ENCODE measurements at regions not wholly inside any gene's neighbourhood (a gene's known extent, or its start where the extent isn't known, plus 50 kb on each side); places are given as distances from the start of the nearest gene placed in this dataset.

DNA sequence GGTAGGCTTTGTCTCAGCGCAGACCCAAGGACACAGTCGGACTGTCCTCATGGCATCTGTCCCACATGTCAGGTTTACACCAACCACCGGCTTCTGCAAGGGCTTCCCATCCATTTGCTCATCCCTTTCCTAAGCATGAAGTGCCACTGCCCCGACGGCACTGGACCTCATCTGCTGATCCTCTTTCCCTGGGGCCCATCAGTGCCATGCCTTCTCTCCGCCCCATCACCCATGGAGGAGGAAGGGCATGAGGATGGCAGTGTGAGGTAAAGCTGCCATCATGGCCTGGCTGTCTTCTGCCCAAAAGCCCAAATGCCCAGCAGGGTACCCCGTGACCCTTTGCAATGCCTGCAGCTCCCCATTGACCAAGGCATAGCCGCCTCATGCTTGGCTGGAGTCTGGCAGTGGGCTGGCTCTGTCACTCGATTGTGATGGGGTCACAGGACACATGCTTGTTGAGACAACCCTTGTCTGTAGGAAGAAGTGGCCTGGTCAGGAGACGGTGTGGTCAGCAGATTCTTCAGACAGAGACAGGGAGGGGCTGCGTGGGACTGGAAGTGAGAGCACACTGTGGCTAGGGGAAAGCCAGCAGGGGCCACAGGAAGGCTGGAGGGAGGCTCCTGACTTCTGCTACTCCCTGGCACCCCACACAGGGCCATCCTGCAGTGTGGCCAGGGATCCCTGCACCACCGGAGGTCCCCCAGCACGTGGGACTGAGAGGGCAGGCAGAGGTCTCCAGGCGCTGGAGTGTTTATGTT, 493.7 kb upstream of the HS6ST1 start:
- 88 to 98% methylated on average over 14 of the region's 14 CpGs for WGBS, 2 donors
- TF ChIP-seq, protein P1, sequence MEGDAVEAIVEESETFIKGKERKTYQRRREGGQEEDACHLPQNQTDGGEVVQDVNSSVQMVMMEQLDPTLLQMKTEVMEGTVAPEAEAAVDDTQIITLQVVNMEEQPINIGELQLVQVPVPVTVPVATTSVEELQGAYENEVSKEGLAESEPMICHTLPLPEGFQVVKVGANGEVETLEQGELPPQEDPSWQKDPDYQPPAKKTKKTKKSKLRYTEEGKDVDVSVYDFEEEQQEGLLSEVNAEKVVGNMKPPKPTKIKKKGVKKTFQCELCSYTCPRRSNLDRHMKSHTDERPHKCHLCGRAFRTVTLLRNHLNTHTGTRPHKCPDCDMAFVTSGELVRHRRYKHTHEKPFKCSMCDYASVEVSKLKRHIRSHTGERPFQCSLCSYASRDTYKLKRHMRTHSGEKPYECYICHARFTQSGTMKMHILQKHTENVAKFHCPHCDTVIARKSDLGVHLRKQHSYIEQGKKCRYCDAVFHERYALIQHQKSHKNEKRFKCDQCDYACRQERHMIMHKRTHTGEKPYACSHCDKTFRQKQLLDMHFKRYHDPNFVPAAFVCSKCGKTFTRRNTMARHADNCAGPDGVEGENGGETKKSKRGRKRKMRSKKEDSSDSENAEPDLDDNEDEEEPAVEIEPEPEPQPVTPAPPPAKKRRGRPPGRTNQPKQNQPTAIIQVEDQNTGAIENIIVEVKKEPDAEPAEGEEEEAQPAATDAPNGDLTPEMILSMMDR (IDR thresholded peaks at IDR 0.05) = no peak
- Histone ChIP-seq H3K27ac (no peak overlapping the region), H3K4me1 (no peaks in the 10 kb centered on the region), H3K27me3 (no peaks in the 10 kb centered on the region), H3K9me3 (no peaks in the 10 kb centered on the region), H3K4me3 (no peak overlapping the region), H3K36me3 (no peaks in the 10 kb centered on the region)
- no peak for DNase-seq
- FAIRE-seq = no peak
- intact Hi-C loops (cut with DNase I) = no loop called here
- no peak for ATAC-seq

DNA sequence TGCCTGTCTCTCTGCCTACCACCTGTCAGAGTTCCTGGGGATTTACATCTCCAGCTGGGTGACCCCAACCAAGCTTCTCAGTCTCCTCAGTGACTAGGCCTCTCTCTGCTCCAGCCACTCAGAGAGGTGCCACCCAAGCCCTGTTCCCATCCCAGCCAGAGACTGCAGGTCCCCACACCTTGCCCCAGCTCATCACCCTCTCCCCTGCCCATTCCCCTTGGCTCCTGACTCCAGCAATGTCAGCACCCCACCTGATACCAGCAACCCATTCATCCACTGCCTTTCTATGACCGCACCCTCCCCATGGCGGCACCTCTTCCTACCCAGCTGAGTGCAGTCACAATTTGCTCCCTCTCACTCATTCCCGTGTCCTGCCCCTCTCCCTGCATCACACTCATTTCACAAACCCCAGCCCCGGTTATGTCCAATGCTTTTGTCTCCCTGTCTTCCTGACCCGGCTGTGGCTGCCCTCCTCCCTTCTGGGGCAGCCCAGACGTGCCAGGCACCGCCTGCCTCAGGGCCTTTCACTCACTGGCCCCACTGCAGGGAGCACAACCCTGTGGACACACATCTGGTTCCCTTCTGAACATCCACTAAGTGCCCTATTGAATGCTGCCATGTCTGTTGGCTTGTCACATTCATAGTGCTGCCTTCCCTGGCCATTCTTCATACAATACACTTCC, 494.8 kb upstream of the HS6ST1 start:
- DNase-seq (no peak), ATAC-seq (no peak), FAIRE-seq (no peak)
- Histone ChIP-seq H3K27ac (no peak overlapping the region), H3K36me3 (no peaks in the 10 kb centered on the region), H3K4me3 (no peak overlapping the region), H3K9me3 (no peaks in the 10 kb centered on the region), H3K27me3 (no peaks in the 10 kb centered on the region), H3K4me1 (no peaks in the 10 kb centered on the region)
- TF ChIP-seq, protein P1 (IDR thresholded peaks at IDR 0.05) = no peak
- 74 to 76% methylated on average over 7 of the region's 7 CpGs for WGBS, 2 donors
- intact Hi-C loops (cut with DNase I) = no loop called here

DNA sequence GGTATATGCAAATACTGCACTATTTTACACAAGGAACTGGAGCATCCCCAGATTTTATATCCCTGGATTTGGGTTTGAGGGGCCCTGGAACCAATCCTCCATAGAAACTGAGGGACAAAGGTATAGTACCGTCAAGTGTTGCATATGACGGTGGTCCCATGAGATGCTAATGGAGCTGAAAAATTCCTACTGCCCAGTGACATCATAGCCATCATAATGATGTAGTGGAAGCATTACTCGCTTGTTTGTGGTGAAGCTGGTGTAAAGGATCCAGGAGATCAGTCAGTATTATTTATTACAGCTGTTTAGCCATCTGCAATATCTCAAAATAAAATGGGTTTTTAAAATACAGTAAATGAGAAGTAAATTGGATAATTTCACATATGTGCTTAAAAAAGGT, 496.6 kb upstream of the HS6ST1 start:
- Histone ChIP-seq H3K27me3 (no peaks in the 10 kb centered on the region), H3K27ac (no peak overlapping the region), H3K9me3 (no peaks in the 10 kb centered on the region), H3K4me3 (no peak overlapping the region), H3K36me3 (no peaks in the 10 kb centered on the region), H3K4me1 (no peaks in the 10 kb centered on the region)
- TF ChIP-seq, protein P1 (IDR thresholded peaks at IDR 0.05) = no peak
- intact Hi-C loops (cut with DNase I) = no loop called here
- DNase-seq (no peak), FAIRE-seq (no peak), ATAC-seq (no peak)
- 92 to 93% methylated on average over 3 of the region's 3 CpGs for WGBS, 2 donors

DNA sequence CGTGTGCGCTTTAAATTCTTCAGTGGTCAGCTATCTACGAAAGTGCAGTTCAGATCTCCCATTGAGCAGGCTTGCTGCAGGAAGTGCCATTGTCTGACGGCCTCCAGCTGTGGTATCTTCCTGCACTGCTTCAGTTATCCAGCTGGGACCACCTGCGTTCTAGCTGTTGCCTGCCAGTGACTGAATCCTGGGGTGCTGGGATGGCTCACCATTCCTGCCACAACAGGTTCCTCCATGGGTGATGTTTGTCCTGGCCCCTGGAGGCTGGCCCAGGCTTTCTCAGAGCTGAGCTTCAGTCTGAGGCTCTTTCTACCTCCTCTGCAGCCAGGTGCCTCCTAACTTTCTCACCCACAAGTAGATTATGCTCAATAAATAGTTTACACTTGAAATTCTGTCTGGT, 498.5 kb upstream of the HS6ST1 start:
- intact Hi-C loops (cut with DNase I) = no loop called here
- TF ChIP-seq, protein P1 (IDR thresholded peaks at IDR 0.05) = no peak
- Histone ChIP-seq H3K27ac (no peak overlapping the region), H3K27me3 (no peaks in the 10 kb centered on the region), H3K4me1 (no peaks in the 10 kb centered on the region), H3K9me3 (no peaks in the 10 kb centered on the region), H3K36me3 (no peaks in the 10 kb centered on the region), H3K4me3 (no peak overlapping the region)
- WGBS, 2 donors = 71% methylated on average over 5 of the region's 5 CpGs
- FAIRE-seq (no peak), ATAC-seq (no peak), DNase-seq (no peak)

DNA sequence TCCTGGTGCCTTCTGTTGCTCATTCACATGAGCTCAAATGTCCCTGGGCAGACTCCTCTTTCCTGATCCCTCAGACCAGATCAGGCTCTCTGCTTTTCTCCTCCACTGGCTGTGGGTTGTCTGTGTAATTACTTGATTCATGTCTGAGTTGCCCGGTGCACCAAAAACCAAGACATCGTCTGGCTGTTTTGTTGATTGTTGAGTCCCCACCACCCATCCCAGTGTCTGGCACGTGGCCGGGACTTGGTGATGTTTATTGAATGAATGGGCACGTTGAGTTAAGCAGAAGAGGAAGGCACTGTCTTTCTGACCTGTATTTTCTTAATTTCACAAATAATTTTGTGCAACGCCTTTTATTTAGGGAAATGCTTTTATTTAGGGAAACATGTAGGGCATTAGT, 499.1 kb upstream of the HS6ST1 start:
- no peaks in the 10 kb centered on the region for H3K4me1 ChIP-seq
- DNase-seq (no peak), ATAC-seq (no peak), FAIRE-seq (no peak)
- H3K9me3 ChIP-seq = no peaks in the 10 kb centered on the region
- intact Hi-C loops (cut with DNase I) = no loop called here
- H3K36me3 ChIP-seq = no peaks in the 10 kb centered on the region
- no peaks in the 10 kb centered on the region for H3K27me3 ChIP-seq
- H3K27ac ChIP-seq = no peak overlapping the region
- TF ChIP-seq, protein P1 (IDR thresholded peaks at IDR 0.05) = no peak
- H3K4me3 ChIP-seq = no peak overlapping the region
- WGBS, 2 donors = 82 to 83% methylated on average over 6 of the region's 6 CpGs

All from pancreas (tissue), 10 donors.